ENCODE measurements at regions not wholly inside any gene's neighbourhood (a gene's known extent, or its start where the extent isn't known, plus 50 kb on each side); places are given as distances from the start of the nearest gene placed in this dataset.

- DNase-seq (ENCODE audit: insufficient read length, low spot score, missing footprints) = no peak
- TF ChIP-seq CTCF (IDR thresholded peaks at IDR 0.05; ENCODE audit: extremely low read depth, low read depth, low read length) = no peak
- Histone ChIP-seq H3K4me3 (ENCODE audit: insufficient read depth, low read length) (no peak overlapping the region), H3K4me1 (ENCODE audit: insufficient read depth, low read length) (no peaks in the 10 kb centered on the region), H3K79me2 (ENCODE audit: insufficient read depth, low read length) (no peaks in the 10 kb centered on the region), H3K27me3 (ENCODE audit: insufficient read depth, low read length) (peaks cover 11% of the 10 kb centered on the region), H3K9me3 (ENCODE audit: low read depth, low read length) (no peaks in the 10 kb centered on the region), H3K27ac (ENCODE audit: low read depth, low read length) (no peak overlapping the region), H2AFZ (ENCODE audit: low read length) (no peak overlapping the region), H3K4me2 (ENCODE audit: insufficient read depth, low read length) (no peak overlapping the region), H4K20me1 (ENCODE audit: insufficient read depth, low read length) (no peaks in the 10 kb centered on the region), H3K36me3 (ENCODE audit: insufficient read depth, low read length) (no peaks in the 10 kb centered on the region)
Measured at GRCh38 chr1:22325531-22326371, 125.9 kb upstream of the ZBTB40 start.

GRCh38 chr1:22326372-22326915, 125.2 kb upstream of the ZBTB40 start:
- no peak overlapping the region for H3K27ac ChIP-seq (ENCODE audit: low read depth, low read length)
- H3K27me3 ChIP-seq (ENCODE audit: insufficient read depth, low read length) = peaks cover 4% of the 10 kb centered on the region
- no peaks in the 10 kb centered on the region for H4K20me1 ChIP-seq (ENCODE audit: insufficient read depth, low read length)
- no peak overlapping the region for H3K4me3 ChIP-seq (ENCODE audit: insufficient read depth, low read length)
- TF ChIP-seq CTCF (IDR thresholded peaks at IDR 0.05; ENCODE audit: extremely low read depth, low read depth, low read length) = no peak
- no peaks in the 10 kb centered on the region for H3K9me3 ChIP-seq (ENCODE audit: low read depth, low read length)
- H3K79me2 ChIP-seq (ENCODE audit: insufficient read depth, low read length) = no peaks in the 10 kb centered on the region
- H2AFZ ChIP-seq (ENCODE audit: low read length) = no peak overlapping the region
- H3K36me3 ChIP-seq (ENCODE audit: insufficient read depth, low read length) = no peaks in the 10 kb centered on the region
- no peaks in the 10 kb centered on the region for H3K4me1 ChIP-seq (ENCODE audit: insufficient read depth, low read length)
- no peak overlapping the region for H3K4me2 ChIP-seq (ENCODE audit: insufficient read depth, low read length)
- DNase-seq (ENCODE audit: insufficient read length, low spot score, missing footprints) = no peak

- no peaks in the 10 kb centered on the region for H3K36me3 ChIP-seq (ENCODE audit: insufficient read depth, low read length)
- no peak for DNase-seq (ENCODE audit: insufficient read length, low spot score, missing footprints)
- no peak overlapping the region for H3K4me3 ChIP-seq (ENCODE audit: insufficient read depth, low read length)
- no peaks in the 10 kb centered on the region for H3K4me1 ChIP-seq (ENCODE audit: insufficient read depth, low read length)
- H3K4me2 ChIP-seq (ENCODE audit: insufficient read depth, low read length) = no peak overlapping the region
- no peak for TF ChIP-seq CTCF (IDR thresholded peaks at IDR 0.05; ENCODE audit: extremely low read depth, low read depth, low read length)
- no peak overlapping the region for H2AFZ ChIP-seq (ENCODE audit: low read length)
- no peak overlapping the region for H3K27ac ChIP-seq (ENCODE audit: low read depth, low read length)
- no peaks in the 10 kb centered on the region for H4K20me1 ChIP-seq (ENCODE audit: insufficient read depth, low read length)
- no peaks in the 10 kb centered on the region for H3K79me2 ChIP-seq (ENCODE audit: insufficient read depth, low read length)
- peaks cover 2% of the 10 kb centered on the region for H3K27me3 ChIP-seq (ENCODE audit: insufficient read depth, low read length)
- H3K9me3 ChIP-seq (ENCODE audit: low read depth, low read length) = no peaks in the 10 kb centered on the region
Measured at GRCh38 chr1:22326931-22327330, 124.7 kb upstream of the ZBTB40 start.

GRCh38 chr1:22327411-22327810, 124.2 kb upstream of the ZBTB40 start:
- TF ChIP-seq CTCF (IDR thresholded peaks at IDR 0.05; ENCODE audit: extremely low read depth, low read depth, low read length) = no peak
- no peak overlapping the region for H3K4me3 ChIP-seq (ENCODE audit: insufficient read depth, low read length)
- H3K4me2 ChIP-seq (ENCODE audit: insufficient read depth, low read length) = no peak overlapping the region
- no peaks in the 10 kb centered on the region for H3K36me3 ChIP-seq (ENCODE audit: insufficient read depth, low read length)
- peaks cover 2% of the 10 kb centered on the region for H3K27me3 ChIP-seq (ENCODE audit: insufficient read depth, low read length)
- H3K4me1 ChIP-seq (ENCODE audit: insufficient read depth, low read length) = no peaks in the 10 kb centered on the region
- H3K9me3 ChIP-seq (ENCODE audit: low read depth, low read length) = no peaks in the 10 kb centered on the region
- H3K27ac ChIP-seq (ENCODE audit: low read depth, low read length) = no peak overlapping the region
- DNase-seq (ENCODE audit: insufficient read length, low spot score, missing footprints) = no peak
- H2AFZ ChIP-seq (ENCODE audit: low read length) = no peak overlapping the region
- H3K79me2 ChIP-seq (ENCODE audit: insufficient read depth, low read length) = no peaks in the 10 kb centered on the region
- no peaks in the 10 kb centered on the region for H4K20me1 ChIP-seq (ENCODE audit: insufficient read depth, low read length)

All from osteoblast (primary cell).